Astrocyte (in vitro differentiated cells and primary cell): ENCODE measurements at regions not wholly inside any gene's neighbourhood (a gene's known extent, or its start where the extent isn't known, plus 50 kb on each side); places are given as distances from the start of the nearest gene placed in this dataset.

ENCODE experiments used
- EZH2 ChIP-seq: IDR thresholded peaks from 2 replicates; pipeline ENCODE4 v1.6.1; 2012; ENCODE audit warnings: mild to moderate bottlenecking, low read length, inconsistent platforms; ENCODE audit not compliant: insufficient read depth
- TF ChIP-seq, protein P1 (sequence below): IDR thresholded peaks from 2 replicates; pipeline ENCODE4 v1.5.1; 2011; ENCODE audit warnings: low read depth, mild to moderate bottlenecking, inconsistent platforms, low read length, moderate library complexity; ENCODE audit not compliant: insufficient read depth

DNA sequence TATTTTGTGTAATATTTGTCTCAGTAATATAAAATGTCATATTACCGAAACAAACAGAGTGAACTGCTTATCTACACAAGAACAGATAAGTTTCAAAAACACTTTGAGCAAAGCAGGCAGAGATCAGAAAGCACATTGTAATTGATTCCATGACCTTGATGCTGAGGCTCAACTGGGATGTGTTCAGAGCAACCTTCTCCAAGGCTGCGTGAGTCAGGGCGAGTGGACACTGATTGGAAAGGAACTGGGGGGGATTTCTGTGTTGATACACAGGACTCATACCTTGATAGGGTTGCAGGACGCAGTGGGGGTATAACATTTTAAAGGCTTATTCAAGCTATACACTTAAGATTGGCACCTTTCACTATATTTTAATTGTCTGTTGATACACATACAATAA lies 1136.3 kb downstream of the UQCRFS1 start:
- TF ChIP-seq, protein P1, sequence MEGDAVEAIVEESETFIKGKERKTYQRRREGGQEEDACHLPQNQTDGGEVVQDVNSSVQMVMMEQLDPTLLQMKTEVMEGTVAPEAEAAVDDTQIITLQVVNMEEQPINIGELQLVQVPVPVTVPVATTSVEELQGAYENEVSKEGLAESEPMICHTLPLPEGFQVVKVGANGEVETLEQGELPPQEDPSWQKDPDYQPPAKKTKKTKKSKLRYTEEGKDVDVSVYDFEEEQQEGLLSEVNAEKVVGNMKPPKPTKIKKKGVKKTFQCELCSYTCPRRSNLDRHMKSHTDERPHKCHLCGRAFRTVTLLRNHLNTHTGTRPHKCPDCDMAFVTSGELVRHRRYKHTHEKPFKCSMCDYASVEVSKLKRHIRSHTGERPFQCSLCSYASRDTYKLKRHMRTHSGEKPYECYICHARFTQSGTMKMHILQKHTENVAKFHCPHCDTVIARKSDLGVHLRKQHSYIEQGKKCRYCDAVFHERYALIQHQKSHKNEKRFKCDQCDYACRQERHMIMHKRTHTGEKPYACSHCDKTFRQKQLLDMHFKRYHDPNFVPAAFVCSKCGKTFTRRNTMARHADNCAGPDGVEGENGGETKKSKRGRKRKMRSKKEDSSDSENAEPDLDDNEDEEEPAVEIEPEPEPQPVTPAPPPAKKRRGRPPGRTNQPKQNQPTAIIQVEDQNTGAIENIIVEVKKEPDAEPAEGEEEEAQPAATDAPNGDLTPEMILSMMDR, result no peak
- no peak for TF ChIP-seq EZH2
